GM23248 (cell line): ENCODE measurements at regions not wholly inside any gene's neighbourhood (a gene's known extent, or its start where the extent isn't known, plus 50 kb on each side); places are given as distances from the start of the nearest gene placed in this dataset.
A peak's percentile ranks its signal among the peaks of the same experiment; 100 is the strongest.

Experiments used
- DNase-seq: peaks from one replicate; pipeline ENCODE4 v3.0.0-alpha.2; 2015
- H2AFZ ChIP-seq: fragments of 200-600 bp; sonication (generic); 2 replicates; pipeline ENCODE4 v1.6.1; 2016; ENCODE audit warnings: antibody characterized with exemption
- H3F3A ChIP-seq: fragments of 200-600 bp; sonication (generic); 2 replicates; pipeline ENCODE4 v1.6.1; 2016; ENCODE audit warnings: mild to moderate bottlenecking, antibody characterized with exemption, mixed run types; ENCODE audit not compliant: insufficient read depth
- H3K27ac ChIP-seq: fragments of 200-600 bp; sonication (generic); 2 replicates; pipeline ENCODE4 v1.5.1; 2016; ENCODE audit warnings: mild to moderate bottlenecking
- H3K27me3 ChIP-seq: fragments of 200-600 bp; sonication (generic); replicated peaks from 2 replicates; pipeline ENCODE4 v1.6.1; 2016; ENCODE audit warnings: mild to moderate bottlenecking; ENCODE audit not compliant: insufficient read depth
- H3K36me3 ChIP-seq: fragments of 200-600 bp; sonication (generic); 2 replicates; pipeline ENCODE4 v1.6.1; 2016; ENCODE audit warnings: low read depth, mild to moderate bottlenecking
- H3K4me1 ChIP-seq: fragments of 200-600 bp; sonication (generic); 2 replicates; pipeline ENCODE4 v1.6.1; 2016; ENCODE audit warnings: mild to moderate bottlenecking; ENCODE audit not compliant: insufficient read depth
- H3K4me2 ChIP-seq: fragments of 200-600 bp; sonication (generic); one replicate; pipeline ENCODE4 v1.6.1; 2016; ENCODE audit warnings: mild to moderate bottlenecking; ENCODE audit not compliant: unreplicated experiment
- H3K4me3 ChIP-seq: fragments of 200-600 bp; sonication (generic); 2 replicates; pipeline ENCODE4 v1.5.1; 2016; ENCODE audit warnings: mild to moderate bottlenecking
- H3K79me2 ChIP-seq: fragments of 200-600 bp; sonication (generic); 2 replicates; pipeline ENCODE4 v1.6.1; 2016; ENCODE audit warnings: mild to moderate bottlenecking; ENCODE audit not compliant: insufficient read depth
- H3K9ac ChIP-seq: fragments of 200-600 bp; sonication (generic); 2 replicates; pipeline ENCODE4 v1.6.1; 2016; ENCODE audit warnings: mild to moderate bottlenecking
- H3K9me2 ChIP-seq: fragments of 200-600 bp; sonication (generic); 2 replicates; pipeline ENCODE4 v1.6.1; 2016; ENCODE audit warnings: mixed run types, mild to moderate bottlenecking, moderate library complexity; ENCODE audit not compliant: insufficient read depth
- H3K9me3 ChIP-seq: fragments of 200-600 bp; sonication (generic); one replicate; pipeline ENCODE4 v1.6.1; 2017; ENCODE audit warnings: low read depth
- H4K20me1 ChIP-seq: fragments of 200-600 bp; sonication (generic); 2 replicates; pipeline ENCODE4 v1.6.0; 2016; ENCODE audit not compliant: insufficient read depth
- EZH2 ChIP-seq: fragments of 200-600 bp; sonication (generic); IDR thresholded peaks from 2 replicates; pipeline ENCODE4 v1.6.1; 2018; ENCODE audit warnings: antibody characterized with exemption, mild to moderate bottlenecking; ENCODE audit not compliant: insufficient read depth, poor library complexity, severe bottlenecking
- EZH2phosphoT487 ChIP-seq: fragments of 200-600 bp; sonication (generic); IDR thresholded peaks from 2 replicates; pipeline ENCODE4 v1.6.1; 2018; ENCODE audit warnings: antibody characterized with exemption, moderate library complexity, mild to moderate bottlenecking, low read depth; ENCODE audit not compliant: insufficient read depth
- WGBS, 2 experiments: methylation state at CpG; one replicate each; pipeline ENCODE4 v1.1.6; 2015 to 2017; ENCODE audit warnings: low lambda C conversion rate in 2 of 2, low coverage in 1 of 2; ENCODE audit errors: missing lambda C conversion rate in 2 of 2; 5-methylcytosine and 5-hydroxymethylcytosine counted together
- in situ Hi-C: fragments of 300-500 bp; cut with MboI; formaldehyde crosslinking; loops from 2 replicates; pipeline ENCODE4 v1.15.0; 2020

GRCh38 chr18:75790796-75791195 is 363.3 kb upstream of the SMIM21 start:
- no peaks in the 10 kb centered on the region for H4K20me1 ChIP-seq
- DNase-seq = no peak
- H3K79me2 ChIP-seq = no peaks in the 10 kb centered on the region
- H3K4me2 ChIP-seq = no peak overlapping the region
- TF ChIP-seq EZH2phosphoT487 = no peak
- H3K9me3 ChIP-seq = no peaks in the 10 kb centered on the region
- H3K36me3 ChIP-seq = no peaks in the 10 kb centered on the region
- H3K4me3 ChIP-seq = no peak overlapping the region
- no peaks in the 10 kb centered on the region for H3K4me1 ChIP-seq
- H3K9me2 ChIP-seq = no peaks in the 10 kb centered on the region
- in situ Hi-C loops = no loop called here
- H2AFZ ChIP-seq = no peak overlapping the region
- H3F3A ChIP-seq = no peaks in the 10 kb centered on the region
- H3K27ac ChIP-seq = no peak overlapping the region
- no peaks in the 10 kb centered on the region for H3K27me3 ChIP-seq
- H3K9ac ChIP-seq = no peak overlapping the region
- WGBS, 2 experiments = 2 to 6% methylated on average over 2 of the region's 2 CpGs

GRCh38 chr18:75790111-75790510 is 362.6 kb upstream of the SMIM21 start:
- Histone ChIP-seq H2AFZ (no peak overlapping the region), H3K4me3 (no peak overlapping the region), H3K4me2 (no peak overlapping the region), H3K9ac (no peak overlapping the region), H3F3A (no peaks in the 10 kb centered on the region), H3K9me3 (no peaks in the 10 kb centered on the region), H3K36me3 (no peaks in the 10 kb centered on the region), H3K27me3 (peaks cover 1% of the 10 kb centered on the region; the same call in 1 of the 2 replicates), H3K79me2 (no peaks in the 10 kb centered on the region), H3K9me2 (no peaks in the 10 kb centered on the region), H4K20me1 (no peaks in the 10 kb centered on the region), H3K4me1 (no peaks in the 10 kb centered on the region), H3K27ac (no peak overlapping the region)
- in situ Hi-C loops = no loop called here
- WGBS, 2 experiments = 3 to 6% methylated on average over 2 of the region's 2 CpGs
- TF ChIP-seq EZH2 = no peak
- TF ChIP-seq EZH2phosphoT487 = no peak
- DNase-seq = no peak

GRCh38 chr18:75785834-75786233 is 358.3 kb upstream of the SMIM21 start:
- WGBS, 2 experiments = 32 to 35% methylated on average over 3 of the region's 3 CpGs
- Histone ChIP-seq H3K9me2 (no peaks in the 10 kb centered on the region), H4K20me1 (no peaks in the 10 kb centered on the region), H3K27ac (no peak overlapping the region), H3K27me3 (peaks cover 10% of the 10 kb centered on the region), H2AFZ (no peak overlapping the region), H3F3A (no peaks in the 10 kb centered on the region), H3K36me3 (no peaks in the 10 kb centered on the region), H3K4me1 (no peaks in the 10 kb centered on the region), H3K79me2 (no peaks in the 10 kb centered on the region), H3K9ac (no peak overlapping the region), H3K4me3 (no peak overlapping the region), H3K4me2 (no peak overlapping the region), H3K9me3 (no peaks in the 10 kb centered on the region)
- DNase-seq = no peak
- TF ChIP-seq EZH2 (no peak), EZH2phosphoT487 (no peak)
- in situ Hi-C loops = no loop called here

- Histone ChIP-seq H3K27me3 (peaks cover 10% of the 10 kb centered on the region), H3K9me3 (no peaks in the 10 kb centered on the region), H2AFZ (no peak overlapping the region), H3K4me1 (no peaks in the 10 kb centered on the region), H3F3A (no peaks in the 10 kb centered on the region), H4K20me1 (no peaks in the 10 kb centered on the region), H3K79me2 (no peaks in the 10 kb centered on the region), H3K4me2 (no peak overlapping the region), H3K27ac (no peak overlapping the region), H3K9ac (no peak overlapping the region), H3K36me3 (no peaks in the 10 kb centered on the region), H3K4me3 (no peak overlapping the region), H3K9me2 (no peaks in the 10 kb centered on the region)
- no peak for TF ChIP-seq EZH2
- TF ChIP-seq EZH2phosphoT487 = no peak
- DNase-seq = no peak
- WGBS, 2 experiments = 22 to 26% methylated on average over 2 of the region's 2 CpGs
- in situ Hi-C loops = no loop called here
Observed at GRCh38 chr18:75785206-75785605, 357.7 kb upstream of the SMIM21 start.

GRCh38 chr18:75784390-75784789 is 356.9 kb upstream of the SMIM21 start:
- Histone ChIP-seq H3K4me2 (peak overlapping the region; percentile 44), H3F3A (no peaks in the 10 kb centered on the region), H4K20me1 (no peaks in the 10 kb centered on the region), H3K9me3 (no peaks in the 10 kb centered on the region), H2AFZ (peak overlapping the region; percentile 62; the same call in 1 of the 2 replicates), H3K9me2 (no peaks in the 10 kb centered on the region), H3K79me2 (no peaks in the 10 kb centered on the region), H3K27me3 (peaks cover 10% of the 10 kb centered on the region), H3K36me3 (no peaks in the 10 kb centered on the region), H3K27ac (no peak overlapping the region), H3K4me3 (peak overlapping the region; percentile 36), H3K4me1 (no peaks in the 10 kb centered on the region), H3K9ac (no peak overlapping the region)
- 5% methylated on average over 14 of the region's 14 CpGs for WGBS, 2 experiments
- TF ChIP-seq EZH2 (no peak), EZH2phosphoT487 (no peak)
- DNase-seq = no peak
- in situ Hi-C loops = no loop called here
